ENCODE measurements at regions not wholly inside any gene's neighbourhood (a gene's known extent, or its start where the extent isn't known, plus 50 kb on each side); places are given as distances from the start of the nearest gene placed in this dataset.
"Not testable (repeated sequence)": the region's sequence is repeated elsewhere in the genome, so short reads cannot be mapped to it uniquely, and the experiment has no call there.

- no peak for DNase-seq
- intact Hi-C loops (cut with DNase I): loop anchor here (5.0 kb wide), 2 partner anchors 318 to 328 kb away; partner anchors contain the start of gene BARX2
These were observed 120.7 kb upstream of the TMEM45B start for GRCh38 chr11:129694966-129695365.

- DNase-seq: peak in 8 of 10 donors; percentile 24 to 91 (median 54)
- intact Hi-C loops (cut with DNase I): loop anchor here (5.0 kb wide), 1 partner anchor 318 kb away; the partner anchor contains the start of gene BARX2
These were observed 119.9 kb upstream of the TMEM45B start for GRCh38 chr11:129695571-129696308.

GRCh38 chr11:129696309-129696989 is 119.2 kb upstream of the TMEM45B start:
- no peak for DNase-seq
- intact Hi-C loops (cut with DNase I): loop anchor here (5.0 kb wide), 1 partner anchor 319 kb away; the partner anchor contains the start of gene BARX2

GRCh38 chr11:129698212-129698611 is 117.4 kb upstream of the TMEM45B start:
- intact Hi-C loops (cut with DNase I): loop anchor here (5.0 kb wide), 1 partner anchor 321 kb away; the partner anchor contains the start of gene BARX2
- DNase-seq: no peak

- intact Hi-C loops (cut with DNase I): loop anchor here (5.0 kb wide), 1 partner anchor 323 kb away; the partner anchor contains the start of gene BARX2
- DNase-seq: no peak
These were observed 115.8 kb upstream of the TMEM45B start for GRCh38 chr11:129699711-129700304.

GRCh38 chr11:129700701-129701100 is 114.9 kb upstream of the TMEM45B start:
- intact Hi-C loops (cut with DNase I): no loop called here
- no peak for DNase-seq

DNA sequence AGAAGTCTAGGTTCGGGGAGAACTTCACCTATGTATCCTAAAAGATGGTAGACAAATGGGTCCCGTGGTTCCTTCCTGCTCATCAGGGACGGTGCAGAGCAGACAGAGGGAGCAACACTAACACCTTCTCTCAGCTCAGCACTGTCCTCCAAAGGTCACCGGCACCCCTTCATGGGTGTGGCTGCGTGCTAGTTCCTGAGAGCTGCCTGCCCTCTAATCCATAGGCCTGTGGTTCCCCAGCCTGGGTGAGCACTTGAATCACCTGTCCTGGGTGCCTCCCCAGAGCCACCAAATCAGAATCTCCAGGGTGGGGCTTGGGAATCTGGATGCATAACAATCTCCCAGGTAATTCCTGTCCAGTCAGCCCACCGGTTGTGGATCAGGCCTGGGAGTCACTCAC is 113.9 kb upstream of the TMEM45B start:
- intact Hi-C loops (cut with DNase I): no loop called here
- no peak for DNase-seq

GRCh38 chr11:129702410-129703398 is 112.9 kb upstream of the TMEM45B start:
- intact Hi-C loops (cut with DNase I): no loop called here
- no peak for DNase-seq

DNA sequence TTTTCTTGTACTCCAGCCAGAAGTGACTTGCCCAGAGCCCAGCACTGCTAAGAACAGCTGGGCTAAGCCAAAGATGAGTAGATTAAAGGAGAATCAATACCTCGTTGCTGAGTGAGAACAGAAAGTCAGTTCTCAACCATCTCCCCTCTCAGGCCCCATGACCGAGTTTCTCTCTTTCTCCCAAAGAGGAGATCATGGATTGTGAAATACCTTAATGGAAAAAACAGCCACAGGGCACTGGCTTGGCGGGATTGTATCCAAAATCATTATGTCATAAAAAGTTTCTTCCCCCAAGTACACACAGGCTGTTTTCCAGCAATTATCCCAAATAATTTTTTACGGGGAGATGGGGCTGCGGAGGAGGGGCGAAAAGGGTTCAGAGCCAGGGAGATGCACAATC is 111.8 kb upstream of the TMEM45B start:
- intact Hi-C loops (cut with DNase I): no loop called here
- DNase-seq: no peak

DNA sequence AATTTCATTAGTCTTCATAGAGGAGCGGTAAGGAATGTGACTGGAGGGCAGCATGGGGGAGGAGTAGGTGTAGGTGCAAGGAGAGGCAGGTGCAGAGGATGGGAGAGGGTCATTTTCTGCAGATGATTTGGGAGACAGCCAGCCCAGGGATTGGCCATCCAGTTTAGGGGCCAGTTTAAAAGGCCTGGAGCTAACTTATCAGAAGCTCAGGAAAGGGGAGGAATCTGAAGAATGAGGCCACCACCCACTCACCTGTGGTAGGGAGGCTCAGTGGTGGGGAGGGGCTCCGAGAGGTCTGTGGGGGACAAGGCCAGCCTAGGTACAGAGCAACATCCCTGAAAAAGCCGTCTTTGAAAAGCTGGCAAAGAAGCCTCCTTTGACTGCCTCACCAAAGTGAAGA is 110.8 kb upstream of the TMEM45B start:
- intact Hi-C loops (cut with DNase I): no loop called here
- DNase-seq: no peak

- no peak for DNase-seq
- intact Hi-C loops (cut with DNase I): no loop called here
These were observed 110.3 kb upstream of the TMEM45B start for GRCh38 chr11:129705341-129705740.

DNA sequence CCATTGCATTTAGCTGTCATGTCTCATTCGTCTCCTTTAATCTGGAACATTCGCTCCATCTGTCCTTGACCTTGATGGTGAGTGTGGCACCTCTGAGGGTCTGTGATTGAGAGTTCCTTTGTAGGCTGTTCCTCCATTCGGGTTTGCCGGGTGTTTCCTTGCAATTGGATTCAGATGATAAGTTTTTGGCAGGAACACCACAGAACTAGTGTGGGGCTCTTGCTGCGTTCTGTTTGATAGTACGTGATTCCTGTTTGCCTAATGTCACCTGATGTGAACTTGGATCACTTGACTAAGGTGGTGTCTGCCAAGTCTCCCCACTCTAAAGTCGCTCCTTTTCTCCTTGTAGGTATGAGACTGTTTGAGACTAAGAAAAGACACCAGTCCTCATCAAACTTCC is 109.7 kb upstream of the TMEM45B start:
- DNase-seq: no peak

DNA sequence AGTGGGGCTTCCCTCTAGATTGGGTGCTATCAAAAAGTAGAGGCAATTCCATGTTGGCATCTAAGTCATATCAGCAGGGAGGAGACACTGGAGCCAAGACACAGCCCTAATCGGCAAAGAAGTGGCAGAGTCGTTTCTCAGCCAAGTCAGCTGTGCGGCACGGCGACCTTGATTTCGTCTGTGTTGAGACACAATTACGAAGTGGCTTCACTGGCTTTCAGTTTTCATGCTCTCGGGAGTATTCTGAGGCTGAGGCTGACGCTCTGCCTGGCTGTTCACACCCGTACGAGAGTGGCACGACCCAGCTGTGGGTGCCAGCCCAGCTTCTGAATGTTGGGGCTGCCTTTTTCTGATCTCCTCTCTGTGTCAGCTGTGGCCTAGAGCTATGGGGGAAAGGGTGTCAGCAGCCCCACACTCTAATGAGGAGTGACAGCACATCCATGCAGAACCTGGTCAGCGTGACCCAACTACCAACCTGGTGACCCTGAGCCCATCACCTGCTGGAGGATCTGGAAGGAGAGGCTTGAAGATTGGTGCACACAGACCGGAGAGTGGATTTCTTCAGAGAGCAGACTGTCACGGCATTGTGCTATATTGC is 105.7 kb upstream of the TMEM45B start:
- DNase-seq: no peak
- intact Hi-C loops (cut with DNase I): no loop called here

More for the DNA sequence above, 109.7 kb upstream of the TMEM45B start:
- intact Hi-C loops (cut with DNase I): no loop called here

GRCh38 chr11:129710423-129710822 is 105.2 kb upstream of the TMEM45B start:
- intact Hi-C loops (cut with DNase I): no loop called here

DNA sequence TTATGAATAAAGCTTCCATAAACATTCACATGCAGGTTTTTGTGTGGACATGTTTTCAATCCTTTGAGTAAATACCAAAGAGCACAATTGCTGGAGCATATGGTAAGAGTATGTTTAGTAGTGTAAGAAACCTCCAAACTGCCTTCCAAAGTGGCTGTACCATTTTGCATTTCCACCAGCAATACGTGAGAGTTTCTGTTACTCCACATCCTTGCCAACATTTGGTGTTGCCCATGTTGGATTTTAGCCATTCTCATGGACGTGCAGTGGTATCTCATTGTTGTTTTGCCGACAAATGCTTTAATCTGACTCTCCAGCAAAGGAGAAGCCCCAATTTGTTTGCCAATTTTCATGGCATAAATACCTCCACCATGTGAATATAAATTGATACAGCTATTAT is 103.9 kb upstream of the TMEM45B start:
- intact Hi-C loops (cut with DNase I): no loop called here
- no peak for DNase-seq

More at GRCh38 chr11:129710423-129710822, 105.2 kb upstream of the TMEM45B start:
- no peak for DNase-seq

- intact Hi-C loops (cut with DNase I); DNase-seq: not testable (repeated sequence)
These were observed 103.0 kb upstream of the TMEM45B start for GRCh38 chr11:129712486-129713240.

DNA sequence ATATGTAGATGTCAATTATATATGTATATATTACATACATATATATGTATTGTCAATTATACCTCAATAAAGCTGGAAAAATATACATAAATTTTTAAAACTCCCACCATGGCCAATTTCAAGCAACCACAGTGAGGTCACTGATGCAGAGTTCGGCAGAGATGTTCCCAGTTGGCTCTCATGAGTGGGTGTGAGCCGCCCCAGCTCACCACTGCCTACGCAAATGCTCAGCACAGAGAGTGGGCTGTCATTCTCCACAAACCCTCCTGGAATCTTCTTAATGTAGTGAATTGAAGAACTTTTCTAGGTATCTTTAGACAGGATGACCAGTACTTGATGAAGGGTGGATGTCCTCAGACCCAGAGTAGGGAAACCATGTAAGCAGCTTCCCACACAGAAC is 96.6 kb upstream of the TMEM45B start:
- intact Hi-C loops (cut with DNase I): no loop called here
- DNase-seq: no peak

DNA sequence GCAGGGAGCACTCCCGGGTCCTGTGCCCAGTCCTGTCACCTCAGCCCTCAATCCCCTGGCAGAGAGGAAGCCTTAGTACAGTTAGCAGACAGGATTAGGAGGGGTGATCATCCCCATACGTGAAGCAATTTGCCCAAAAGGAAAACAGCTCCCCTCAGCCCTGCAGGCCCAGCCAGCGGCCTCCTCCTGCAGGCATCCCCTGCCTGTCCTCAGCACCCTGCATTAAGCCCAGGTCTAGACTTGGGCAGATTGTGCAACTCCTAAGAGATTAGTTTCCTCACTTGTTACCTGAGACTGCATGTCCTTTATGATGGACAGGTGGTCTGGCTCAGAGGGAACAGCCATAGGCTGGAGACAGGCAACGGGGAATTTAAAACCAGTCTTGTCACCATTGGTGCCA is 95.5 kb upstream of the TMEM45B start:
- intact Hi-C loops (cut with DNase I): no loop called here
- DNase-seq: no peak

DNA sequence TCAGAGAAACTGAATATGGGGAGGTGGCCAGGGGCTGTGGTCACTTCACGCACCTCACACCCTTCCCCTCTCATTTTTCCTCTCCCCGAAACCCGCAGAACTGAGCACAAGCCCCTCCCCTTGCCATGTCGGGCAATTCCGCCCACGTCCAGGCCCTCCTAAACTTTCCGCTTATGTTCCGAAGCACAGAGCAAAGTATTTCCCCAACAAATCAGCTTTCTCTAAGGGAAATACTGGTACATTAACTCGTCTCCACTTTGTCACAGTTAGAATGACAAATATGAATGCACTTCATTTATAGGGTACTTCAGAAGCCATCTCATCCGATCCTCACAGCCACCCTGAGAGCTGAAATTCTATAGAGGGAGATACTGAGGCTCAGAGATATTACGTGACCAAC is 94.7 kb upstream of the TMEM45B start:
- no peak for DNase-seq
- intact Hi-C loops (cut with DNase I): no loop called here
